Cardiac muscle cell (in vitro differentiated cells and primary cell): ENCODE measurements at regions not wholly inside any gene's neighbourhood (a gene's known extent, or its start where the extent isn't known, plus 50 kb on each side); places are given as distances from the start of the nearest gene placed in this dataset.

ENCODE experiments used
- DNase-seq, 2 donors: peaks; one replicate each; pipeline versions ENCODE4 v3.0.0 to v3.0.0-alpha.2; 2010 to 2017; ENCODE audit warnings: low read depth in 1 of 2, low spot score in 1 of 2
- H3K27ac ChIP-seq: fragments of 200-600 bp; sonication (generic); 2 replicates; pipeline ENCODE4 v1.5.1; 2016
- H3K27me3 ChIP-seq: fragments of 200-600 bp; sonication (generic); 2 replicates; pipeline ENCODE4 v1.6.0; 2016; ENCODE audit warnings: control low read depth
- H3K36me3 ChIP-seq: fragments of 200-600 bp; sonication (generic); 2 replicates; pipeline ENCODE4 v1.5.1; 2016; ENCODE audit warnings: control low read depth
- H3K4me1 ChIP-seq: fragments of 200-600 bp; sonication (generic); 2 replicates; pipeline ENCODE4 v1.8.1; 2017; ENCODE audit warnings: low read depth, mild to moderate bottlenecking, mixed run types
- H3K4me3 ChIP-seq: fragments of 200-600 bp; sonication (generic); 2 replicates; pipeline ENCODE4 v1.5.1; 2016; ENCODE audit warnings: mild to moderate bottlenecking
- H3K9me3 ChIP-seq: fragments of 200-600 bp; sonication (generic); 2 replicates; pipeline ENCODE4 v1.5.1; 2017; ENCODE audit warnings: low read depth, mild to moderate bottlenecking, control low read depth
- TF ChIP-seq, protein P1 (sequence below): IDR thresholded peaks from 2 replicates; pipeline ENCODE4 v1.5.1; 2012; ENCODE audit warnings: low read depth, mild to moderate bottlenecking, low read length

DNA sequence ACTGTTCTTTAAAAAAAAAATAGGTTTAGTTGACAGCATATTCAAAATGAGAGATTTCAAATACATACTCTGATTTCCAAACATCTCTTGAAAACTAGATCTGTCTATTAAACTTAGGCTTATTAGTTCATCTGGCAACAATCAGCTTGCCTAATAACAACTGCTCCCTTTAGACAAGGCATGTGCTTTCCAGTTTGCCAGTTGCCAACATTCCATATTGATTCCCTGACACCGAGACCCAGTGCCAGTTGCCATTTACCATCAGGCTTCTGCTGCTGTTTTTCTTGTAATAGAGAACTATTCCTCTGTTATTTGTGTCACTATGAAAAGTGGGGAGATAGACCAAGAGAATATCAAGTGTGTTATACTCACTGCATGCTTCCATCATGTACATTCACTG is 256.0 kb downstream of the C1D start:
- no peaks in the 10 kb centered on the region for H3K9me3 ChIP-seq
- no peak for DNase-seq
- no peak overlapping the region for H3K4me3 ChIP-seq
- H3K27ac ChIP-seq = no peak overlapping the region
- no peaks in the 10 kb centered on the region for H3K36me3 ChIP-seq
- H3K4me1 ChIP-seq = no peaks in the 10 kb centered on the region
- TF ChIP-seq, protein P1, sequence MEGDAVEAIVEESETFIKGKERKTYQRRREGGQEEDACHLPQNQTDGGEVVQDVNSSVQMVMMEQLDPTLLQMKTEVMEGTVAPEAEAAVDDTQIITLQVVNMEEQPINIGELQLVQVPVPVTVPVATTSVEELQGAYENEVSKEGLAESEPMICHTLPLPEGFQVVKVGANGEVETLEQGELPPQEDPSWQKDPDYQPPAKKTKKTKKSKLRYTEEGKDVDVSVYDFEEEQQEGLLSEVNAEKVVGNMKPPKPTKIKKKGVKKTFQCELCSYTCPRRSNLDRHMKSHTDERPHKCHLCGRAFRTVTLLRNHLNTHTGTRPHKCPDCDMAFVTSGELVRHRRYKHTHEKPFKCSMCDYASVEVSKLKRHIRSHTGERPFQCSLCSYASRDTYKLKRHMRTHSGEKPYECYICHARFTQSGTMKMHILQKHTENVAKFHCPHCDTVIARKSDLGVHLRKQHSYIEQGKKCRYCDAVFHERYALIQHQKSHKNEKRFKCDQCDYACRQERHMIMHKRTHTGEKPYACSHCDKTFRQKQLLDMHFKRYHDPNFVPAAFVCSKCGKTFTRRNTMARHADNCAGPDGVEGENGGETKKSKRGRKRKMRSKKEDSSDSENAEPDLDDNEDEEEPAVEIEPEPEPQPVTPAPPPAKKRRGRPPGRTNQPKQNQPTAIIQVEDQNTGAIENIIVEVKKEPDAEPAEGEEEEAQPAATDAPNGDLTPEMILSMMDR = no peak
- no peaks in the 10 kb centered on the region for H3K27me3 ChIP-seq

GRCh38 chr2:67808112-67808511 is 254.7 kb downstream of the C1D start:
- Histone ChIP-seq H3K36me3 (no peaks in the 10 kb centered on the region), H3K9me3 (no peaks in the 10 kb centered on the region), H3K4me3 (no peak overlapping the region), H3K27ac (no peak overlapping the region), H3K27me3 (no peaks in the 10 kb centered on the region), H3K4me1 (no peaks in the 10 kb centered on the region)
- DNase-seq = no peak
- TF ChIP-seq, protein P1 = no peak

DNA sequence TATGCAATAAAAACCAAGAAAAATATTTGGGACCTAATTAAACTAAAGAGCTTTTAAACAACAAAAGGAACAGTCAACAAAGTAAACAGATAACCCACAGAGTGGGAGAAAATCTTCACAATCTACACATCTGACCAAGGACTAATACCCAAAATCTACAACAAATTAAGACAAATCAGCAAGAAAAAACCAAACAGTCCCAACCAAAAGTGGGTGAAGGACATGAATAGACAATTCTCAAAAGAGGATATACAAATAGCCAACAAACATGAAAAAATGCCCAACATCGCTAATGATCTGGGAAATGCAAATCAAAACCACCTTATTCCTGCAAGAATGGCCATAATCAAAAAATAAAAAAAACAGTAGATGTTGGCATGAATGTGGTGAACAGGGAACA is 250.1 kb downstream of the C1D start:
- H3K36me3 ChIP-seq = no peaks in the 10 kb centered on the region
- H3K27me3 ChIP-seq = no peaks in the 10 kb centered on the region
- DNase-seq = no peak
- H3K9me3 ChIP-seq = no peaks in the 10 kb centered on the region
- no peaks in the 10 kb centered on the region for H3K4me1 ChIP-seq
- TF ChIP-seq, protein P1 = no peak
- no peak overlapping the region for H3K4me3 ChIP-seq
- no peak overlapping the region for H3K27ac ChIP-seq

DNA sequence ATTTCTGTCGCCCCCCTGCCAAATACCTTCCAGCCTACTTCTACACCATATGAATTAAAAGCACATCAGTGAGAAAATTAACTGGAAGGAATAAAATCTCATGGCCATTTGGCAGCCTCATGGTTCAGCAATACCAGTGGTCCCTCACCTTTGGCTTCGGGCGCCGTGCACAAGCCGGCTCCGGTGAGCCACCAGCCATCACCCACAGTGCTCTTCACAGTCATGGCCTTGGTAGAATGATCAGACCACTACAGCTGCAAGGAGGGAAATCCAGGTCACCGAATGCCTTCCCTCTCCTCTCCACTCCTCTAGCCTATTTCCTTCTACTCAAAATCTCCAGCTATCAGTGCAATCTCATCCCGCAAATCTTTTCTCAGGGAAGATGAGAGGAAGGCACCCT is 239.1 kb downstream of the C1D start:
- Histone ChIP-seq H3K4me1 (no peaks in the 10 kb centered on the region), H3K4me3 (no peak overlapping the region), H3K9me3 (no peaks in the 10 kb centered on the region), H3K27me3 (no peaks in the 10 kb centered on the region), H3K27ac (no peak overlapping the region), H3K36me3 (no peaks in the 10 kb centered on the region)
- TF ChIP-seq, protein P1 = no peak
- DNase-seq = no peak

- Histone ChIP-seq H3K4me3 (no peak overlapping the region), H3K27ac (no peak overlapping the region), H3K4me1 (no peaks in the 10 kb centered on the region), H3K27me3 (no peaks in the 10 kb centered on the region), H3K36me3 (no peaks in the 10 kb centered on the region), H3K9me3 (no peaks in the 10 kb centered on the region)
- TF ChIP-seq, protein P1 = no peak
- DNase-seq = peak in 1 of 2 donors; percentile 50
Observed at GRCh38 chr2:67824186-67824585, 238.6 kb downstream of the C1D start.

GRCh38 chr2:67825476-67825875 is 237.3 kb downstream of the C1D start:
- no peaks in the 10 kb centered on the region for H3K27me3 ChIP-seq
- peak in 1 of 2 donors; percentile 69 for DNase-seq
- no peaks in the 10 kb centered on the region for H3K36me3 ChIP-seq
- no peak overlapping the region for H3K4me3 ChIP-seq
- H3K4me1 ChIP-seq = no peaks in the 10 kb centered on the region
- TF ChIP-seq, protein P1 = no peak
- no peaks in the 10 kb centered on the region for H3K9me3 ChIP-seq
- no peak overlapping the region for H3K27ac ChIP-seq
